Activated CD4-positive, CD25-positive, alpha-beta regulatory T cell treated with anti-CD3 and anti-CD28 coated beads, Interleukin-2, amount 50 U/mL, for 24 hours (primary cell): ENCODE measurements at regions not wholly inside any gene's neighbourhood (a gene's known extent, or its start where the extent isn't known, plus 50 kb on each side); places are given as distances from the start of the nearest gene placed in this dataset.
A peak's percentile ranks its signal among the peaks of the same experiment; 100 is the strongest.

ENCODE experiments used
- ATAC-seq, 2 donors: fragments of 150-1000 bp; cut with Tn5 transposase; one replicate each; pipeline ENCODE4 v1.10.0; 2021; ENCODE audit warnings: mild to moderate bottlenecking in 1 of 2, moderate library complexity in 1 of 2

GRCh38 chr2:177148477-177149154, 64.0 kb upstream of the HNRNPA3 start:
- ATAC-seq, result peak; percentile 90 to 91

DNA sequence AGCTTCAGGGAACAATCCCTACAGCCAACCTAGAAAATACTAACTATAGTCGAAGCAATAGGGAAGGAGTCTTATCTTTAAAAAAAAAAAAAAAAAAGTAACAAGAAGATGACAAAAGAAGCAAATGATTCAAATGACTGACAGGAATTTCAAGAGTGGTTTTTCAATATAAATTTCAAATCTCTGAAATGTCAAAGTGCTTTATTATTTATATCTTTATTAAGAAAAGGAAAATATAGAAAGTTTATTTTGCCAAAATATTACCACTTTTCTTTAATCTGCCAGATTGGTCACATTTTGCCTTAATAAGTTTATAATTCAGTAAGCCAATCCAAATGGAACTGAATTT, 63.5 kb upstream of the HNRNPA3 start:
- no peak for ATAC-seq

- no peak for ATAC-seq
Observed at GRCh38 chr2:177153805-177154204, 58.8 kb upstream of the HNRNPA3 start.

GRCh38 chr2:177154809-177155208, 57.8 kb upstream of the HNRNPA3 start:
- no peak for ATAC-seq

- ATAC-seq, result no peak
Observed at GRCh38 chr2:177155631-177156030, 57.0 kb upstream of the HNRNPA3 start.

GRCh38 chr2:177161741-177162460, 50.7 kb upstream of the HNRNPA3 start:
- ATAC-seq, result no peak
